ENCODE measurements at regions not wholly inside any gene's neighbourhood (a gene's known extent, or its start where the extent isn't known, plus 50 kb on each side); places are given as distances from the start of the nearest gene placed in this dataset.
"Not testable (repeated sequence)": the region's sequence is repeated elsewhere in the genome, so short reads cannot be mapped to it uniquely, and the experiment has no call there.

GRCh38 chr9:29176786-29177185 is 1603.5 kb upstream of the C9orf72 start (continued):
- TF ChIP-seq HOXB6 (CRISPR knock-in tag; IDR thresholded peaks at IDR 0.05; ENCODE audit: borderline replicate concordance) (no peak), PRDM10 (IDR thresholded peaks at IDR 0.05; ENCODE audit: partially characterized antibody) (no peak), JUN (IDR thresholded peaks at IDR 0.05; ENCODE audit: borderline replicate concordance, low read depth, low read length) (no peak), JUN (CRISPR knock-in tag; IDR thresholded peaks at IDR 0.05; ENCODE audit: borderline replicate concordance) (no peak)

- ChIA-PET POLR2A (no interaction called here), CTCF (ENCODE audit: low intra/inter-chr PET ratio) (no interaction called here)
- no peaks in the 10 kb centered on the region for H3K36me3 ChIP-seq (ENCODE audit: control insufficient read depth, insufficient read depth, low read length)
- intact Hi-C loops (cut with micrococcal nuclease) (no loop called here), in situ Hi-C loops (cut with MboI) (no loop called here)
- H3K27me3 ChIP-seq (ENCODE audit: control insufficient read depth in 2 of 2, insufficient read depth in 2 of 2, low read length in 2 of 2) = no peaks in the 10 kb centered on the region
- H3K4me3 ChIP-seq = no peak overlapping the region
- no peaks in the 10 kb centered on the region for H3K9me1 ChIP-seq (ENCODE audit: control insufficient read depth, insufficient read depth, low read length)
- no peaks in the 10 kb centered on the region for H3K79me2 ChIP-seq (ENCODE audit: control insufficient read depth, insufficient read depth, low read length)
- DNase-seq (ENCODE audit: extremely low read depth in 1 of 4, low spot score in 3 of 4) (no peak), ATAC-seq (no peak), FAIRE-seq (no peak)
- no TSS peak for BruUV-seq (replicated peaks)
- no peak overlapping the region for H3K27ac ChIP-seq (ENCODE audit: extremely low read depth, low read depth, low read length)
- H3K9me3 ChIP-seq (replicated peaks; ENCODE audit: control insufficient read depth, insufficient read depth, low read depth, low read length) = no peaks in the 10 kb centered on the region
- H4K20me1 ChIP-seq (replicated peaks; ENCODE audit: control insufficient read depth, insufficient read depth, low read length) = no peaks in the 10 kb centered on the region
- WGBS (ENCODE audit: insufficient coverage, low coverage, missing lambda C conversion rate) = no CpG with 5 or more reads among the region's 3 CpGs
- no peak overlapping the region for H3K4me2 ChIP-seq (ENCODE audit: insufficient read depth, low read length)
- no peak overlapping the region for H3K9ac ChIP-seq (ENCODE audit: insufficient read depth in 1 of 2, low read depth in 2 of 2, low read length in 2 of 2)
- TF ChIP-seq BRCA1 (IDR thresholded peaks at IDR 0.05) = no peak
- no peak for TF ChIP-seq BRCA1 (CRISPR knock-in tag; IDR thresholded peaks at IDR 0.05)
- no peak for TF ChIP-seq NR2C2 (CRISPR knock-in tag; IDR thresholded peaks at IDR 0.05)
- no peak for TF ChIP-seq NR2C2 (tag; IDR thresholded peaks at IDR 0.05)
- no peak for TF ChIP-seq STAT5A (IDR thresholded peaks at IDR 0.05; ENCODE audit: borderline replicate concordance, low read length)
- TF ChIP-seq ETS2 (tag; IDR thresholded peaks at IDR 0.05; ENCODE audit: borderline replicate concordance, poor library complexity, severe bottlenecking) = no peak
- no peak for TF ChIP-seq RBM17 (IDR thresholded peaks at IDR 0.05; ENCODE audit: borderline replicate concordance, low read depth, low read length)
- no peak for TF ChIP-seq ZSCAN29 (IDR thresholded peaks at IDR 0.05)
- TF ChIP-seq NCOA1 (IDR thresholded peaks at IDR 0.05; ENCODE audit: low read depth) = no peak
- no peak for TF ChIP-seq CTBP1 (IDR thresholded peaks at IDR 0.05; ENCODE audit: borderline replicate concordance)
- TF ChIP-seq GABPB1 (CRISPR knock-in tag; IDR thresholded peaks at IDR 0.05) = no peak
- H3K4me1 ChIP-seq (replicated peaks in 1 of 2; ENCODE audit: control insufficient read depth in 2 of 2, insufficient read depth in 2 of 2, low read length in 2 of 2) = no peaks in the 10 kb centered on the region
- no peak overlapping the region for H2AFZ ChIP-seq (ENCODE audit: low read depth, low read length)
Measured at GRCh38 chr9:29183971-29184370, 1610.7 kb upstream of the C9orf72 start.

GRCh38 chr9:29188771-29189170 is 1615.5 kb upstream of the C9orf72 start:
- WGBS (ENCODE audit: insufficient coverage, low coverage, missing lambda C conversion rate) = no CpG with 5 or more reads among the region's 34 CpGs
- POLR2A ChIA-PET; H3K9ac ChIP-seq (ENCODE audit: insufficient read depth in 1 of 2, low read depth in 2 of 2, low read length in 2 of 2); H3K27me3 ChIP-seq (ENCODE audit: control insufficient read depth in 2 of 2, insufficient read depth in 2 of 2, low read length in 2 of 2); H3K9me3 ChIP-seq (replicated peaks; ENCODE audit: control insufficient read depth, insufficient read depth, low read depth, low read length); H2AFZ ChIP-seq (ENCODE audit: low read depth, low read length); H3K9me1 ChIP-seq (ENCODE audit: control insufficient read depth, insufficient read depth, low read length); H3K27ac ChIP-seq (ENCODE audit: extremely low read depth, low read depth, low read length); ATAC-seq; H3K4me1 ChIP-seq (replicated peaks in 1 of 2; ENCODE audit: control insufficient read depth in 2 of 2, insufficient read depth in 2 of 2, low read length in 2 of 2); FAIRE-seq; CTCF ChIA-PET (ENCODE audit: low intra/inter-chr PET ratio); intact Hi-C loops (cut with micrococcal nuclease); H3K4me2 ChIP-seq (ENCODE audit: insufficient read depth, low read length); H3K79me2 ChIP-seq (ENCODE audit: control insufficient read depth, insufficient read depth, low read length); DNase-seq (ENCODE audit: extremely low read depth in 1 of 4, low spot score in 3 of 4); H4K20me1 ChIP-seq (replicated peaks; ENCODE audit: control insufficient read depth, insufficient read depth, low read length); BruUV-seq (replicated peaks); H3K4me3 ChIP-seq; H3K36me3 ChIP-seq (ENCODE audit: control insufficient read depth, insufficient read depth, low read length); in situ Hi-C loops (cut with MboI): not testable (repeated sequence)

Measured in K562 (cell line).